ENCODE measurements at regions not wholly inside any gene's neighbourhood (a gene's known extent, or its start where the extent isn't known, plus 50 kb on each side); places are given as distances from the start of the nearest gene placed in this dataset.

DNA sequence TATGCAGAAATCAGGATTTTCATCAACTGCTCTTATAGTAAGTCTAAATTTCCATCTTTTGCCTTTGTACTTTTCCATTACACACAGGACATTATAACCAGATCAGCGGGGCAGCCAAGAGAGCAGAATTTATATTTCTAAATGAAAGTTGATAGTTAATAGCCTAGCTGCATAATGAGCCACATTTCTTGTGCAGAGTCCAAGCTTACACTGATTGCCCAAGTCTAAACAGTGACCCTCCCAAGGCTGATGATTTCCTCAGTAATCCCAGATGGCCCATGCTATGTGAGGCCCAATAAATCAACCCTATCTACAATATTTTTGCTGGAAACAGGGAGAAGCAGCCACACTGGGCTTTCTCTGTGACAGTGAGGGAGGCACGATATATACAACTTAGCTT lies 475.8 kb upstream of the KCNMB2 start:
- TF ChIP-seq, protein P1, sequence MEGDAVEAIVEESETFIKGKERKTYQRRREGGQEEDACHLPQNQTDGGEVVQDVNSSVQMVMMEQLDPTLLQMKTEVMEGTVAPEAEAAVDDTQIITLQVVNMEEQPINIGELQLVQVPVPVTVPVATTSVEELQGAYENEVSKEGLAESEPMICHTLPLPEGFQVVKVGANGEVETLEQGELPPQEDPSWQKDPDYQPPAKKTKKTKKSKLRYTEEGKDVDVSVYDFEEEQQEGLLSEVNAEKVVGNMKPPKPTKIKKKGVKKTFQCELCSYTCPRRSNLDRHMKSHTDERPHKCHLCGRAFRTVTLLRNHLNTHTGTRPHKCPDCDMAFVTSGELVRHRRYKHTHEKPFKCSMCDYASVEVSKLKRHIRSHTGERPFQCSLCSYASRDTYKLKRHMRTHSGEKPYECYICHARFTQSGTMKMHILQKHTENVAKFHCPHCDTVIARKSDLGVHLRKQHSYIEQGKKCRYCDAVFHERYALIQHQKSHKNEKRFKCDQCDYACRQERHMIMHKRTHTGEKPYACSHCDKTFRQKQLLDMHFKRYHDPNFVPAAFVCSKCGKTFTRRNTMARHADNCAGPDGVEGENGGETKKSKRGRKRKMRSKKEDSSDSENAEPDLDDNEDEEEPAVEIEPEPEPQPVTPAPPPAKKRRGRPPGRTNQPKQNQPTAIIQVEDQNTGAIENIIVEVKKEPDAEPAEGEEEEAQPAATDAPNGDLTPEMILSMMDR (IDR thresholded peaks at IDR 0.05), result no peak
- TF ChIP-seq POLR2A (IDR thresholded peaks at IDR 0.05), result no peak
